ENCODE measurements at regions not wholly inside any gene's neighbourhood (a gene's known extent, or its start where the extent isn't known, plus 50 kb on each side); places are given as distances from the start of the nearest gene placed in this dataset.

GRCh38 chr11:21630934-21631478 is 561.9 kb upstream of the ANO5 start:
- BruUV-seq (replicated peaks) = no TSS peak
- H3K36me3 ChIP-seq (ENCODE audit: control insufficient read depth in 2 of 2, extremely low read depth in 1 of 2, insufficient read depth in 2 of 2, low read length in 2 of 2) = no peaks in the 10 kb centered on the region
- DNase-seq (ENCODE audit: low read depth, low spot score) (no peak), FAIRE-seq (no peak)
- no peaks in the 10 kb centered on the region for H3K79me2 ChIP-seq (ENCODE audit: control insufficient read depth, insufficient read depth, low read length)
- H3K9ac ChIP-seq (replicated peaks; ENCODE audit: extremely low read depth, insufficient read depth, low read length) = no peak overlapping the region
- H3K27ac ChIP-seq (ENCODE audit: insufficient read depth, low read depth, low read length) = no peak overlapping the region
- ChIA-PET CTCF (no interaction called here), POLR2A (no interaction called here)
- H2AFZ ChIP-seq (ENCODE audit: low read depth, low read length) = no peak overlapping the region
- H3K9me3 ChIP-seq (replicated peaks; ENCODE audit: control insufficient read depth, insufficient read depth, low read length) = no peaks in the 10 kb centered on the region
- dilution Hi-C loops (cut with MboI; ENCODE audit: extremely low pct_ligation_motif_present, low sequenced_read_pairs) (no loop called here), intact Hi-C loops (cut with micrococcal nuclease) (no loop called here)
- no peak overlapping the region for H3K4me3 ChIP-seq (replicated peaks in 1 of 3; ENCODE audit: insufficient read depth in 1 of 3, low read depth in 1 of 3, low read length in 3 of 3)
- no peak for TF ChIP-seq MYC (IDR thresholded peaks at IDR 0.05; ENCODE audit: low read depth, low read length)
- TF ChIP-seq POLR2AphosphoS5 (IDR thresholded peaks at IDR 0.05; ENCODE audit: insufficient read depth, low read depth, low read length) = no peak
- no peak for TF ChIP-seq EZH2 (IDR thresholded peaks at IDR 0.05; ENCODE audit: borderline replicate concordance, low read depth, low read length, severe bottlenecking)
- no peak for TF ChIP-seq CTCF (IDR thresholded peaks at IDR 0.05; ENCODE audit: extremely low read depth in 1 of 2, insufficient read depth in 1 of 2, low read depth in 1 of 2, low read length in 2 of 2)
- H3K9me1 ChIP-seq (replicated peaks; ENCODE audit: control insufficient read depth, extremely low read depth, insufficient read depth, low read length) = no peaks in the 10 kb centered on the region
- H4K20me1 ChIP-seq (replicated peaks; ENCODE audit: control insufficient read depth, extremely low read depth, insufficient read depth, low read length) = no peaks in the 10 kb centered on the region
- no peaks in the 10 kb centered on the region for H3K4me1 ChIP-seq (ENCODE audit: control insufficient read depth, extremely low read depth, insufficient read depth, low read length)
- no peaks in the 10 kb centered on the region for H3K27me3 ChIP-seq (ENCODE audit: control insufficient read depth in 2 of 2, insufficient read depth in 2 of 2, low read length in 2 of 2)
- H3K4me2 ChIP-seq (ENCODE audit: insufficient read depth, low read length) = no peak overlapping the region

GRCh38 chr11:21631991-21632390 is 560.9 kb upstream of the ANO5 start:
- no peak overlapping the region for H3K4me2 ChIP-seq (ENCODE audit: insufficient read depth, low read length)
- H3K4me3 ChIP-seq (replicated peaks in 1 of 3; ENCODE audit: insufficient read depth in 1 of 3, low read depth in 1 of 3, low read length in 3 of 3) = no peak overlapping the region
- no peaks in the 10 kb centered on the region for H3K79me2 ChIP-seq (ENCODE audit: control insufficient read depth, insufficient read depth, low read length)
- no peak overlapping the region for H2AFZ ChIP-seq (ENCODE audit: low read depth, low read length)
- TF ChIP-seq FOS (IDR thresholded peaks at IDR 0.05; ENCODE audit: borderline replicate concordance, insufficient read depth, low read length) (no peak), POLR2AphosphoS5 (IDR thresholded peaks at IDR 0.05; ENCODE audit: insufficient read depth, low read depth, low read length) (no peak), GATA2 (IDR thresholded peaks at IDR 0.05; ENCODE audit: insufficient read depth, insufficient read length, low read depth, low read length) (no peak), MYC (IDR thresholded peaks at IDR 0.05; ENCODE audit: low read depth, low read length) (no peak), JUN (IDR thresholded peaks at IDR 0.05; ENCODE audit: borderline replicate concordance, insufficient read depth, insufficient read length, low read depth) (no peak), CTCF (IDR thresholded peaks at IDR 0.05; ENCODE audit: extremely low read depth in 1 of 2, insufficient read depth in 1 of 2, low read depth in 1 of 2, low read length in 2 of 2) (no peak), MAX (IDR thresholded peaks at IDR 0.05; ENCODE audit: insufficient read depth, insufficient read length) (no peak), EZH2 (IDR thresholded peaks at IDR 0.05; ENCODE audit: borderline replicate concordance, low read depth, low read length, severe bottlenecking) (no peak), POLR2A (IDR thresholded peaks at IDR 0.05; ENCODE audit: low read depth, low read length) (no peak)
- FAIRE-seq = no peak
- no peak overlapping the region for H3K9ac ChIP-seq (replicated peaks; ENCODE audit: extremely low read depth, insufficient read depth, low read length)
- intact Hi-C loops (cut with micrococcal nuclease) = no loop called here
- H3K36me3 ChIP-seq (ENCODE audit: control insufficient read depth in 2 of 2, extremely low read depth in 1 of 2, insufficient read depth in 2 of 2, low read length in 2 of 2) = no peaks in the 10 kb centered on the region
- CTCF ChIA-PET = no interaction called here
- POLR2A ChIA-PET = no interaction called here
- no peaks in the 10 kb centered on the region for H3K27me3 ChIP-seq (ENCODE audit: control insufficient read depth in 2 of 2, insufficient read depth in 2 of 2, low read length in 2 of 2)
- no peaks in the 10 kb centered on the region for H4K20me1 ChIP-seq (replicated peaks; ENCODE audit: control insufficient read depth, extremely low read depth, insufficient read depth, low read length)
- DNase-seq (ENCODE audit: low read depth, low spot score) = no peak
- H3K9me3 ChIP-seq (replicated peaks; ENCODE audit: control insufficient read depth, insufficient read depth, low read length) = no peaks in the 10 kb centered on the region
- BruUV-seq (replicated peaks) = no TSS peak
- dilution Hi-C loops (cut with MboI; ENCODE audit: extremely low pct_ligation_motif_present, low sequenced_read_pairs) = no loop called here
- no peak overlapping the region for H3K27ac ChIP-seq (ENCODE audit: insufficient read depth, low read depth, low read length)
- no peaks in the 10 kb centered on the region for H3K4me1 ChIP-seq (ENCODE audit: control insufficient read depth, extremely low read depth, insufficient read depth, low read length)
- H3K9me1 ChIP-seq (replicated peaks; ENCODE audit: control insufficient read depth, extremely low read depth, insufficient read depth, low read length) = no peaks in the 10 kb centered on the region

Measured in endothelial cell of umbilical vein (primary cell).